Fibroblast of peridontal ligament (primary cell): ENCODE measurements at regions not wholly inside any gene's neighbourhood (a gene's known extent, or its start where the extent isn't known, plus 50 kb on each side); places are given as distances from the start of the nearest gene placed in this dataset.
"Not testable (repeated sequence)": the region's sequence is repeated elsewhere in the genome, so short reads cannot be mapped to it uniquely, and the experiment has no call there.

Experiments
- DNase-seq: peaks from one replicate; pipeline ENCODE4 v3.0.0-alpha.2; 2010; ENCODE audit errors: extremely low read depth

- DNase-seq = no peak
Measured at GRCh38 chr7:124247691-124248090, 214.8 kb upstream of the TMEM229A start.

GRCh38 chr7:124246262-124246863 lies 213.5 kb upstream of the TMEM229A start:
- DNase-seq = no peak

GRCh38 chr7:124244469-124244868 lies 211.6 kb upstream of the TMEM229A start:
- not testable (repeated sequence) for DNase-seq

- DNase-seq = no peak
Measured at GRCh38 chr7:124219681-124220080, 186.8 kb upstream of the TMEM229A start.

GRCh38 chr7:124208642-124209041 lies 175.8 kb upstream of the TMEM229A start:
- no peak for DNase-seq

- DNase-seq = no peak
Measured at GRCh38 chr7:124208173-124208572, 175.3 kb upstream of the TMEM229A start.

- no peak for DNase-seq
Measured at GRCh38 chr7:124205526-124205925, 172.7 kb upstream of the TMEM229A start.

- DNase-seq = no peak
Measured at GRCh38 chr7:124202546-124202945, 169.7 kb upstream of the TMEM229A start.

- DNase-seq = no peak
Measured at GRCh38 chr7:124201768-124202349, 169.0 kb upstream of the TMEM229A start.

- DNase-seq = no peak
Measured at GRCh38 chr7:124196519-124196918, 163.7 kb upstream of the TMEM229A start.

GRCh38 chr7:124192885-124193284 lies 160.0 kb upstream of the TMEM229A start:
- no peak for DNase-seq

GRCh38 chr7:124191713-124192112 lies 158.8 kb upstream of the TMEM229A start:
- no peak for DNase-seq

- DNase-seq = no peak
Measured at GRCh38 chr7:124191030-124191429, 158.2 kb upstream of the TMEM229A start.

- DNase-seq = no peak
Measured at GRCh38 chr7:124188576-124188975, 155.7 kb upstream of the TMEM229A start.

GRCh38 chr7:124187962-124188361 lies 155.1 kb upstream of the TMEM229A start:
- DNase-seq = no peak

GRCh38 chr7:124183649-124184048 lies 150.8 kb upstream of the TMEM229A start:
- DNase-seq = no peak

GRCh38 chr7:124179641-124180040 lies 146.8 kb upstream of the TMEM229A start:
- no peak for DNase-seq

- DNase-seq = no peak
Measured at GRCh38 chr7:124177891-124178290, 145.0 kb upstream of the TMEM229A start.

- not testable (repeated sequence) for DNase-seq
Measured at GRCh38 chr7:124171812-124172211, 138.9 kb upstream of the TMEM229A start.

- DNase-seq = no peak
Measured at GRCh38 chr7:124171068-124171467, 138.2 kb upstream of the TMEM229A start.

- no peak for DNase-seq
Measured at GRCh38 chr7:124168616-124169015, 135.7 kb upstream of the TMEM229A start.

- DNase-seq = no peak
Measured at GRCh38 chr7:124162667-124163066, 129.8 kb upstream of the TMEM229A start.

- DNase-seq = peak; percentile 34
Measured at GRCh38 chr7:124155432-124156022, 122.7 kb upstream of the TMEM229A start.
